GM19035 (cell line): ENCODE measurements at regions not wholly inside any gene's neighbourhood (a gene's known extent, or its start where the extent isn't known, plus 50 kb on each side); places are given as distances from the start of the nearest gene placed in this dataset.
"Not testable (repeated sequence)": the region's sequence is repeated elsewhere in the genome, so short reads cannot be mapped to it uniquely, and the experiment has no call there.

Experiments
- ATAC-seq: cut with Tn5 transposase; IDR thresholded peaks from one replicate; pipeline ENCODE4 v1.9.1; 2021; ENCODE audit not compliant: unreplicated experiment

- no peak for ATAC-seq
Observed at GRCh38 chr10:114708084-114708483, 50.0 kb upstream of the ABLIM1 start.

- ATAC-seq = no peak
Observed at GRCh38 chr10:114708717-114709335, 50.8 kb upstream of the ABLIM1 start.

- ATAC-seq = no peak
Observed at GRCh38 chr10:114709984-114710383, 51.9 kb upstream of the ABLIM1 start.

GRCh38 chr10:114711176-114711868 is 53.2 kb upstream of the ABLIM1 start:
- ATAC-seq = no peak

GRCh38 chr10:114711869-114712250 is 53.8 kb upstream of the ABLIM1 start:
- no peak for ATAC-seq

- ATAC-seq = no peak
Observed at GRCh38 chr10:114713525-114714090, 55.5 kb upstream of the ABLIM1 start.

- no peak for ATAC-seq
Observed at GRCh38 chr10:114714281-114714741, 56.2 kb upstream of the ABLIM1 start.

- ATAC-seq = no peak
Observed at GRCh38 chr10:114715171-114715670, 57.1 kb upstream of the ABLIM1 start.

GRCh38 chr10:114716811-114717404 is 58.8 kb upstream of the ABLIM1 start:
- ATAC-seq = no peak

GRCh38 chr10:114717881-114718280 is 59.8 kb upstream of the ABLIM1 start:
- ATAC-seq = not testable (repeated sequence)

GRCh38 chr10:114718374-114718773 is 60.3 kb upstream of the ABLIM1 start:
- no peak for ATAC-seq

- ATAC-seq = no peak
Observed at GRCh38 chr10:114719311-114719710, 61.2 kb upstream of the ABLIM1 start.

- ATAC-seq = not testable (repeated sequence)
Observed at GRCh38 chr10:114720023-114720422, 61.9 kb upstream of the ABLIM1 start.

- ATAC-seq = no peak
Observed at GRCh38 chr10:114720685-114721278, 62.7 kb upstream of the ABLIM1 start.

- ATAC-seq = not testable (repeated sequence)
Observed at GRCh38 chr10:114722136-114722535, 64.1 kb upstream of the ABLIM1 start.

- ATAC-seq = no peak
Observed at GRCh38 chr10:114723361-114723760, 65.3 kb upstream of the ABLIM1 start.

- no peak for ATAC-seq
Observed at GRCh38 chr10:114723991-114724715, 66.1 kb upstream of the ABLIM1 start.

- ATAC-seq = no peak
Observed at GRCh38 chr10:114724716-114725106, 66.6 kb upstream of the ABLIM1 start.

- no peak for ATAC-seq
Observed at GRCh38 chr10:114726820-114727271, 68.8 kb upstream of the ABLIM1 start.

- ATAC-seq = no peak
Observed at GRCh38 chr10:114728325-114728724, 70.2 kb upstream of the ABLIM1 start.
